HG02763 (cell line): ENCODE measurements at regions not wholly inside any gene's neighbourhood (a gene's known extent, or its start where the extent isn't known, plus 50 kb on each side); places are given as distances from the start of the nearest gene placed in this dataset.

ENCODE experiments used
- ATAC-seq: cut with Tn5 transposase; IDR thresholded peaks from one replicate; pipeline ENCODE4 v1.9.1; 2021; ENCODE audit warnings: mild to moderate bottlenecking, moderate library complexity; ENCODE audit not compliant: unreplicated experiment

DNA sequence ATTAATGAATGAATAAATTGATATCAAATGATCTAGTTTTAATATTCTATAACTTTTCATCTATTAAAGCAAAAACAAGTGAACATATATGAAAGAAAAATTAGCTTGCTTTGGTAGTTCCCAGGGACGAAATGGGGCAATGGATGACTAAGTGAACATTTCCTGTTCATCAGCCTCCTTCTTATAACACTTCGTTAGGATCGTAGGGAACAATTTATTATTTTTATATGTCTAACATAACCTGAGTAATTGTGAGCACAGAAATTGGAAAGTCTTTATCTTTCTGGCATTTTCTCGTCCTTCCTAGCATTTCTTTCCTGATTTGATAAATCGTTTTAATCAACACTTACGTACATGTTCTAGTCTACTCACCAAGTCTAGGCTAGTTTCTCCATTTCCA is 59.1 kb upstream of the PPP1R3C start:
- ATAC-seq = no peak

DNA sequence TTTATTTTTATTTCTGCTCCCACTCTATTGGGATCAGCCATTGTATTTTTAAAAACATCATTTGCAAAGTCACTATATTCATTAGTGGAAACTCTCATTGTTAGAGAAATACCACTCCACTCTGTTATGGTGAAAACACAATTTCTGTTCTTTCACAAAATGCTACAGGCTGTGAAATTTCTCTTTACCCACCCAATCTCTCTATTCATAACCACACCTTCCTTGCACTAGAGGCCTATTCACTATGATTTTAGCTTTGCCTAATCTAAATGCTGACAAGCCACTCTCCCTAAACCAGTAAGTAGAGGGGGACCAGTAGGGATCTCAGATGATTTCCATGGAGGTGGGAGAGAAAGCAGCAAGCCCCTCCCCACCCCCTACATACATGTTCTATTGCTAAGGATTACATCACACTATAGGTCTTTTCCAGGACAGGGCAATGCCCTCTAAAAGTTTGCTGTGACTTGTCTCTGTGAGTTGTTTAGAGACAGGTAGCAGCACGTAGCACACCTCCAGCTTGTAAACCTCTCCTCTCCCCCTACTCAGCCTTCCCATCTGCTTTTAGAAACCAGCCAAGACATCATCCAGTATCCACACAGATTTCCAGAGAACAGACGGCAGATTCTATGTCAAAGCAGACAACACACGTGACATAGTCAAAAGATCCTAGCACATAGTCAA is 58.3 kb upstream of the PPP1R3C start:
- ATAC-seq = no peak

DNA sequence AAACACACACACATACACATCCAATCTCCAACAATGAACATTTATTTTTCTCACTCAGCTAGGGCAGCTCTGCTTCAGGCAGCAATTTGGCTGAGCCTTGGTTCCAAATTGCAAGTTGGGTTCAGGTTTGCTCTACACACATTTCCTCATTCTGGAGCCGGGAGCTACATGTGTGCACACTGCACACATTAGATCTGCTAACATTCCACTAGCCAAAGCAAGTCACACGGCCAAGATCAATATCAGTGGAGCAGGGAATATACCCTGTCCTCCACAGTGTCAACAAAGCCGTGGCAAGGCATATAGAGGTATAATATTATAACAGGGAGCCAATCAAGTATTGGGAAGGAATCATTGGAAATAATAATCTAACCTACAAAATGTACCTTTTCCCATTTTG is 57.5 kb upstream of the PPP1R3C start:
- ATAC-seq = no peak

DNA sequence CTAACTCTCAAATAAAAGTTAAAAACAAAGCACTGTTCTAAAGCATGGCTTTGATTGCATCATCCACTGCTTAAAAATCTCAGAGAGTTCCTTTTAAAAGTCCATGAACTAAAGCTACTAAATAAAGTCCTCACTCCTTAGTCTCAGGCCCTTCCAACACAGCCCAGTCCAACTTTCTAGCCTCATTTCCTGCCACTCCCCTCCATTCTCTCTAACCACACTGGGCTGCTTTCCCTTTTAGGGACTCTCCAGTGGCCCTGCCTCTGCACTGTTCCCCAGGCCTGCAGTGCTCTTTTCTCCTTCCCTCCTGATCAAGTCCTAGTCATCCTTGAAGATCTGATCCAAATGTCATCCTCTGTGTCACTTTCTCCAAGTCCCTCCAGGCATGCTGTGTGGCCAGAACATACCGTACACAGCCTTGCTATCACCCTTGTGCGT is 56.9 kb upstream of the PPP1R3C start:
- no peak for ATAC-seq

DNA sequence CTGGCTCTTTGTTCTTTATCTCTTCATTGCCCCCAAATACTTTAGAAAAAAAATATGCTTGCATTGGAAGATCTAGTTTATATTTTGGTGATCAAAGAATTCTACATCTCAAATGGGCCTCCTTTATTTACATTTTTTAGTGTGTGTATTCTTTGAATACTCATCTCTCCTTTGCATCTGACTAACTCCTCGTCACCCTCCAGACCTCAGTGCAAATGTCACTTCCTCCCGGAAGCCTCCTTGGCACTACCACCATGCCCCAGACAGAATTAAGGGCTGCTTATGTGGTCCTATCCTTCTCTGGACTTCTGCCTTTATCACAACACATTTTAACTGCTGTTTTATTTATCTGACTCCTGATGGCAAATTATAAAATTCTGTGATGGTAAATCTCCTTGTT is 52.0 kb upstream of the PPP1R3C start:
- ATAC-seq = no peak

DNA sequence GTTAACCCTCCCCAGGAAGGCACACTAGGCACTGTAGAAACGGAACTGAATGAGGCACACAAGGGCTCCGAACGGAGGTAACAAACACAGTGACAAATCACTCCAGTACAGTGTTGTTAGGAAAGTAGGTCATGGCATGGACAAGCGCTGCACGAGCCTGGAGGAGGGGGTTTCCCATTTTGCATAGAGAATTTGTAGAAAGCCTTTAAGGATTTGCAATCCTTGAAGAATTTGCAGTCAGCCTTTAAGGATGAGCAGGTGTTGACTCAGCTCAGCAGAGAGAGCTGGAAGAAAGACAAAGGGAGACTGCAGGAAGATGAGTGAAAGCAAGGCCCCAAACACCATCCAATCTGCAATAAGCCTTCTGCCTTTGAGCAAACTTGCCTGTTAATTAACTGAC is 51.1 kb upstream of the PPP1R3C start:
- no peak for ATAC-seq

DNA sequence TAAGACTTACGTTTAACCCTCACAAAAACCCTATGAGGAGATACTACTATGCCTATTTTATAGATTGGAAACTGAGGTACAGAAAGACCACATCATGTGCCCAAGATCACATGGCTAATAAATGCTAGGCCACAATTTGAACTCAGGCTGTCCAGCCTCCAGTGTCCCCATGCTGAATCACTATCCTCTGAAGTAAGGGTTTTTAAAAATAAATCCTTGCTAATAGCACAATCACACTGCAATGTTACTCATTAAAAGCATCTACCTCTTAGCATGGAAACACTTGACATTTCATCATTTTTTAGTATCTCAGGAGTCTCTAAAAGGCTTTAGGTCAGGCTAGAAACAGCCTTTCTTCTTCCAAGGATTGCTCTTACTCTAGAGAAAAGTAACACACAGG is 50.0 kb upstream of the PPP1R3C start:
- ATAC-seq = no peak
